ENCODE measurements at regions not wholly inside any gene's neighbourhood (a gene's known extent, or its start where the extent isn't known, plus 50 kb on each side); places are given as distances from the start of the nearest gene placed in this dataset.
A peak's percentile ranks its signal among the peaks of the same experiment; 100 is the strongest.

DNA sequence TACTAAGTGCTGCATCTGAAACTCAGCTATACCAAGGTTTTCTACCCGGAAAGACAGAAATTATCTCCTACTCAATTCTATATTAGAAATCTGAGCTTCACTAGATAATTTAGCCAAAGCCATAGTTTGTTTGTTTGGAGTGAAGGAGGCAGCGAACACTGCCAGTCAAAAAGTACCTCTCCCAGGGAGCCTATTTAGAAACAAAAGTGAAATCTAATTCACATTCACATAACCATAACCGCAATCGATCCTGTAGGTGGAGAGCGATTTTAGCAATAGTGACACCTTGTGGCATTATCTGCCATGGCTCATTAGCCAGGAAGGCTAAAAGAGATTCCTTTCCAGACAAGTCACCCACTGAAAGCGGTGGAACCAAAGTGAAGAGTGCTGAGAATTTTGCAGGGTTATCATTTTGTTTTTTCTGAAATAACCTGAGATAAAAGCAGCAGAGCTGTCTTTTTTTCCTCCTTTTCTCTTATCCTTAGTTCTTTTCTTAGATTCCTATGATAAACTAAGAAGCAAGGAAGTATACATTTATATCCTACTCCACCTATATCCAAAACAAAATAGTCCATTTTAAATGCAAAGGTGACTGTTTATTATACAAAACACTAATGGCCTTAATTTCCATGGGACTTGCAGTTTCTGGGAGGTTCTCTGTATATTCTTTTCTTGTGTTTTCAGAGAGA, 83.7 kb upstream of the BET1 start:
- H3K4me1 Mint-ChIP-seq: peaks cover 5% of the 10 kb centered on the region
- H3K36me3 Mint-ChIP-seq (ENCODE audit: low read depth): no peaks in the 10 kb centered on the region
- peak; percentile 69 for DNase-seq
- H3K27me3 Mint-ChIP-seq: peaks cover 39% of the 10 kb centered on the region
- H3K9me3 Mint-ChIP-seq: no peaks in the 10 kb centered on the region
- ChIA-PET POLR2A (no interaction called here), CTCF (interaction anchor here (0.6 to 1.9 kb wide), 4 partner anchors 8 to 178 kb away, joined by 3 to 10 read pairs (median 3); no protein-coding TSS in a partner anchor)
- peak overlapping the region; percentile 77 for H3K27ac Mint-ChIP-seq
- H3K4me3 Mint-ChIP-seq: peak overlapping the region; percentile 28

DNA sequence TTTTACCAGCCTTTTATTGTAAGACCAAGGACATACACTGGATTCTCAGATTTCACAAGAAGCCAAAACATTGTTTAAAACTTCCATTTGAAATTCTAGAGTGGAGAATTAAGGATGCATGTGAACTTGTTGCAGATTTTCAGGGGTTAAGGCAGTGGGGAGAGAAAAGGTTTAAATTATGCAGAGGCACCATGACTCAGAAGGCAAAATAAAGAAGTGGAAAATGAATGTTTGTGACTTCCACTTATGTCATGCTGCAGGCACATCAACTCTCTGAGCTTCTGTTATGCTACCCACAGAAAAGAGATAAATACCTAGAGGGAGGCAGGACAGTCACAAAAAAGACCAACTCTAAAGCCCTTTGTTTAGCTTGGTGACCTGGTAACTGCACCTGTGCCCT, 84.4 kb upstream of the BET1 start:
- Mint-ChIP-seq H3K27ac (no peak overlapping the region), H3K36me3 (ENCODE audit: low read depth) (no peaks in the 10 kb centered on the region), H3K9me3 (no peaks in the 10 kb centered on the region), H3K4me3 (no peak overlapping the region), H3K27me3 (peaks cover 43% of the 10 kb centered on the region), H3K4me1 (peaks cover 5% of the 10 kb centered on the region)
- ChIA-PET POLR2A (interaction anchor here (0.6 kb wide), 1 partner anchor 712 kb away, joined by 3 read pairs; no protein-coding TSS in a partner anchor), CTCF (interaction anchor here (1.6 kb wide), 1 partner anchor 12 kb away, joined by 3 read pairs; no protein-coding TSS in a partner anchor)
- no peak for DNase-seq

DNA sequence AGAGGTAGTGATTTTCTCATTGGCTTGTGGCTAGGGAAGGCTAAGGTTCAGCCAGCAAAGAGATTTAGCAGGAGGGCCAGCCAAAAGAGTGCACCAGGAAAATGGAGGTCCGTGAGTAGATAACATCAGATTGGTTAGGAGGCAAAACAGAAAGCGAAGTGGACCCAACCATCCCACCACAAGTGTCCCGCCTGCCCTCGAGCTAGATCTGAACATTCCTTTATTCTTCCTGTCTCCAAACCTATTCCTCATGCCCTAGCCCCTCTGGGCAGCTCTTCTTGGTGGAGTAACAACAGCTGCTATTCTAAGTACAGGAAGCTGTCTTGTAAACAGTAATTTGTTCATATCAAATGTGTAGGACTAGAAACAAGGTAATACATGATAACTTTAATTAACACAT, 85.7 kb upstream of the BET1 start:
- POLR2A ChIA-PET: no interaction called here
- Mint-ChIP-seq H3K4me3 (no peak overlapping the region), H3K27ac (no peak overlapping the region), H3K4me1 (peaks cover 5% of the 10 kb centered on the region), H3K27me3 (peaks cover 37% of the 10 kb centered on the region), H3K36me3 (ENCODE audit: low read depth) (no peaks in the 10 kb centered on the region), H3K9me3 (no peaks in the 10 kb centered on the region)
- CTCF ChIA-PET: interaction anchor here (1.6 kb wide), 1 partner anchor 11 kb away, joined by 3 read pairs; no protein-coding TSS in a partner anchor
- DNase-seq: no peak

DNA sequence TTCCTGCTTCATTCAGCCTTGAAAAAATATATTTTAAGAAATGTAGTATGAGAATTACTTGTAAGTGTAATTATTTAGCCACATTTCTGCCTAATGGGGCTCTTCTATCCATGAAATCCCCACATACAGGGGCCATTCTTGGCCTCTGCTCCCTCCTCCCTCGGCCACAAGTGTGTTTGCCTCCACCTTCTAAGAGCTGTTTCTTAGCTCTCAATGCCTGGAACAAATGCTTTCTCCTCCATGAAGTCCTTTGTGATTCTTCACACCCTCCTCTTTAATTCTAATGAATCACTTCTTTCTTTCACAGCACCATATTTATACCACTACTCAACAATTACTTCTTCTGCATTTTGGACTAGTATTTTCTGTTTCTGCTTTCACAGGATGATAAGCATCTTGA, 88.8 kb upstream of the BET1 start:
- no peak for DNase-seq
- peaks cover 40% of the 10 kb centered on the region for H3K27me3 Mint-ChIP-seq
- no peak overlapping the region for H3K4me3 Mint-ChIP-seq
- H3K36me3 Mint-ChIP-seq (ENCODE audit: low read depth): no peaks in the 10 kb centered on the region
- H3K27ac Mint-ChIP-seq: no peak overlapping the region
- CTCF ChIA-PET: no interaction called here
- POLR2A ChIA-PET: no interaction called here
- no peaks in the 10 kb centered on the region for H3K4me1 Mint-ChIP-seq
- no peaks in the 10 kb centered on the region for H3K9me3 Mint-ChIP-seq

DNA sequence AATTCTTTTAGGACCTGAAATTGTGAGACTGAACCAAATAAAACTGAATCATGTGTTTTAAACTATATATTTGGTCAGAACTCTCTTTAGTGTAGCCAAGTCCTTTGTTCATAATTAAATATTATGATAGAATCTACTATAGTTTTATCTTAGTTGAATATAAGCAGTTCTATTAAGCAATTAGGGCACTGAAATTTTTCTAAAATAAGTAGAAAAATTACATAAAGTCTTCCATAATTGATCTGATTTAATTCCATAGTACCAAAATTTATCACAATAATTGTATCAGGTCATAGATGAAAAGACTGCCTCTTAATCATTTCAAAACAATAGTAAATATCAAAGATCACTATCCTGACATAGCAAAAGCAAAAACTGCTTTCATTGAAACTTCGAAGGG, 90.1 kb upstream of the BET1 start:
- Mint-ChIP-seq H3K4me3 (no peak overlapping the region), H3K9me3 (no peaks in the 10 kb centered on the region), H3K4me1 (no peaks in the 10 kb centered on the region), H3K27ac (no peak overlapping the region), H3K36me3 (ENCODE audit: low read depth) (no peaks in the 10 kb centered on the region), H3K27me3 (peaks cover 30% of the 10 kb centered on the region)
- ChIA-PET POLR2A (no interaction called here), CTCF (no interaction called here)
- no peak for DNase-seq

DNA sequence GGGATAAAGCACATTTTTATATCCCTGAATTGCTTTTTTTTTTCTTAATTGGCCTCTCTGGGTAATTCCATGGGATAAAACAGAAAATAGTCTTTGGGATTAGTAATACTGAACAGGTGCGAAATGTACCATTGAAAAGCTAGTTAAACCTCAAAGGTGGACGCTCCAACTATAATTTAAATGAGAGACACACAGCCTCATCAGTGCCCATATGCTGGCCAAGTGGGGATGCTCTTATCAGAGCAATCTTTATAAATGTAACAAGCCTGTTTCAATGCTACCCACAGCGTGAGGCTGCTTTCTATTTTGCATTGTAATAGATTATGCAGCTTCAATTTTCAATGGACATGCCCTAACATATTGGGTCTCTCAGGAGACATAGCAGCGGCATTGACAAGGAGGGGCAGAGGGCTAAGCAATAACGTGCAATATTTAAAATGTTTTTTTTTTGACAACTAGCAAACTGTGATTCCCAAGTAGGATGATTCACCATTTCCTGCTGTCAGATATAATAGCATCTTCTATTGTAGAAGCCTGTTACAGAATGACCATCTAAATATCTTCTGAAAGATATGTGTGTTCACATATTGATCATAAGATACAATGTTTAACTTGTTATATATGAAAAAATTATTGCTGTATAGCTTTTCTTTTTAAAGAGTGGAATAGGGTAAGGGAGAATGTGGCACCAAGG, 91.3 kb upstream of the BET1 start:
- Mint-ChIP-seq H3K4me3 (no peak overlapping the region), H3K4me1 (no peaks in the 10 kb centered on the region), H3K9me3 (no peaks in the 10 kb centered on the region), H3K27me3 (peaks cover 22% of the 10 kb centered on the region), H3K36me3 (ENCODE audit: low read depth) (no peaks in the 10 kb centered on the region), H3K27ac (no peak overlapping the region)
- DNase-seq: no peak
- CTCF ChIA-PET: interaction anchor here (0.7 to 1.1 kb wide), 2 partner anchors 9 to 380 kb away, joined by 3 read pairs; no protein-coding TSS in a partner anchor
- POLR2A ChIA-PET: no interaction called here

DNA sequence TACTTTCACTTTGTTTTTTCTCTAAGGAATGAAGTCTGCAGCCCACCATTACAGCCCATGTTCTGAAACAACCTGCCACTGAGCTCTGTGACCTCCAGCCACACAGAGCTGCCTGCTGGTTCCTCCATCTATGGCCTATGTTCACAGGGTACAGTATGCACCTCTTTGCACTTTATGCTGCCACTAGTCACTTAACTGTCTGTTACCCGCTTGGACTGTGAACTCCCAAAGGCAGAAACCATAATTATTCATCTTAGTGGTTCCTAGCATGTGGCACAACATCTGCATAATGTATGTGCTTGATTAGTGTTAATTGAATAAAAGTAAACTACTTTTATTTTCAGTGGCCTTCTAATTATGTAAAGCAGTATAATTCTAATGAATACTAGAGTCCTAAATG, 95.5 kb upstream of the BET1 start:
- POLR2A ChIA-PET: no interaction called here
- H3K27me3 Mint-ChIP-seq: peaks cover 3% of the 10 kb centered on the region
- CTCF ChIA-PET: interaction anchor here (1.3 kb wide), 1 partner anchor 24 kb away, joined by 3 read pairs; no protein-coding TSS in a partner anchor
- no peaks in the 10 kb centered on the region for H3K4me1 Mint-ChIP-seq
- H3K9me3 Mint-ChIP-seq: peaks cover 2% of the 10 kb centered on the region
- no peak overlapping the region for H3K4me3 Mint-ChIP-seq
- no peak for DNase-seq
- no peaks in the 10 kb centered on the region for H3K36me3 Mint-ChIP-seq (ENCODE audit: low read depth)
- H3K27ac Mint-ChIP-seq: no peak overlapping the region

DNA sequence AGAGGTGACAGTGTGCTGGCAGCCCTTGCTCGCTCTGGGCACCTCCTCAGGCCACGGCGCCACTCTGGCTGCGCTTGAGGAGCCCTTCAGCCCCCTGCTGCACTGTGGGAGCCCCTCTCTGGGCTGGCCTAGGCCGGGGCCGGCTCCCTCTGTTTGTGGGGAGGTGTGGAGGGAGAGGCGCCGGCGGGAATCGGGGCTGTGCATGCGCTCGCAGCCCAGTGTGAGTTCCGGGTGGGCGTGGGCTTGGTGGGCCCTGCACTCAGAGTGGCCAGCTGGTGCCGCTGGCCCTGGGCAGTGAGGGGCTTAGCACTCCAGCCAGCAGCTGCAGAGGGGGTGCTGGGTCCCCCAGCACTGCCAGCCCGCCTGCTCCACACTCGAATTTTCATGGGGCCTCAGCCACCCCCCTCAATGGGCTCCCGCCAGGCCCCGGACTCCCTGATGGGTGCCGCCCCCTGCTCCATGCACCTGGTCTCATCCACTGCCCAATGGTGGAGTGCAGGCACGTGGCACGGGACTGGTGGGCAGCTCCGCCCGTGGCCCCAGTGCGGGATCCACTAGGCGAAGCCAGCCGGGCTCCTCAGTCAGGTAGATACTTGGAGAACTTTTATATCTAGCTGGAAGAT, 96.7 kb upstream of the BET1 start:
- Mint-ChIP-seq H3K9me3 (peaks cover 2% of the 10 kb centered on the region), H3K36me3 (ENCODE audit: low read depth) (no peaks in the 10 kb centered on the region), H3K27me3 (peaks cover 3% of the 10 kb centered on the region), H3K4me3 (no peak overlapping the region), H3K27ac (no peak overlapping the region), H3K4me1 (no peaks in the 10 kb centered on the region)
- no peak for DNase-seq
- ChIA-PET POLR2A (no interaction called here), CTCF (interaction anchor here (1.2 to 1.3 kb wide), 2 partner anchors 12 to 23 kb away, joined by 3 read pairs; no protein-coding TSS in a partner anchor)

DNA sequence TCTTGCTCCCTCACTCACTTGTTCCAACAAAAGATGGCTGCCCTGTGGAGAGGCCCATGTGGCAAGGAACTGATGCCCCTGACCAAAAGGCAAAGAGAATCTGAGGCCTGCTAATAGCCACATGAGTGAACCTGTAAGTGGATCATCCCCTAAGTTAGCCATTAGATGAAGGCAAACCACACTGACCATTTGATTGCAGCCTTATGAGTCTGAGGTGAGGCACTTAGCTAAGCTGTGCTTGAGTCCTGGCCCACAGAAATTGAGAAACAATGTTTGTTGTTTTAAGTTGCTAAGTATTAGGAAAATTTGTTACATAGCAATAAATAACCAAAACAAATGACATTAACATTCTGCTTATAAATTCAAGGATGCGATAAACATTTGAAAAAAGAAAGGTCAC, 100.1 kb upstream of the BET1 start:
- H3K27me3 Mint-ChIP-seq: no peaks in the 10 kb centered on the region
- DNase-seq: no peak
- ChIA-PET CTCF (no interaction called here), POLR2A (no interaction called here)
- no peak overlapping the region for H3K27ac Mint-ChIP-seq
- no peak overlapping the region for H3K4me3 Mint-ChIP-seq
- no peaks in the 10 kb centered on the region for H3K4me1 Mint-ChIP-seq
- peaks cover 2% of the 10 kb centered on the region for H3K9me3 Mint-ChIP-seq
- H3K36me3 Mint-ChIP-seq (ENCODE audit: low read depth): no peaks in the 10 kb centered on the region

DNA sequence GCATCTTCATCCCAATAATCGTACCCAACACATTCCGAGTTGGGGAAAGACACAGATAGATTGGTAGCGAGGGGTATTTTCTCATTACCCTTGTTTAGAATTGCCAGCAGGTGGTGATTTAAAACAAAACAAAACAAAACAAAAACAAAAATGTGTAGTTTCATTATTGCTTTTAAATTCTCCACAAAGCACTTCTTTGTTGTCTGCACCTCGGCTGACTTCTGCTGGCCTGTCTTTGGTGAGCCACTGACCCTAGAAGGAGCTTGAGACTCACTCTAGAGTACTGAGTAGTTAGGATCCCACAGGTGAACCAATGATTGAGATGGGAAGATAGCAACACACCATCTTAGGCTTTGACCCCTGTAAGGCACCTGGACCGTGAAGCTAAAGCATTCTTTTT, 105.4 kb upstream of the BET1 start:
- ChIA-PET CTCF (no interaction called here), POLR2A (no interaction called here)
- no peak overlapping the region for H3K4me3 Mint-ChIP-seq
- H3K4me1 Mint-ChIP-seq: no peaks in the 10 kb centered on the region
- H3K36me3 Mint-ChIP-seq (ENCODE audit: low read depth): no peaks in the 10 kb centered on the region
- DNase-seq: no peak
- no peaks in the 10 kb centered on the region for H3K9me3 Mint-ChIP-seq
- peaks cover 3% of the 10 kb centered on the region for H3K27me3 Mint-ChIP-seq
- H3K27ac Mint-ChIP-seq: no peak overlapping the region

DNA sequence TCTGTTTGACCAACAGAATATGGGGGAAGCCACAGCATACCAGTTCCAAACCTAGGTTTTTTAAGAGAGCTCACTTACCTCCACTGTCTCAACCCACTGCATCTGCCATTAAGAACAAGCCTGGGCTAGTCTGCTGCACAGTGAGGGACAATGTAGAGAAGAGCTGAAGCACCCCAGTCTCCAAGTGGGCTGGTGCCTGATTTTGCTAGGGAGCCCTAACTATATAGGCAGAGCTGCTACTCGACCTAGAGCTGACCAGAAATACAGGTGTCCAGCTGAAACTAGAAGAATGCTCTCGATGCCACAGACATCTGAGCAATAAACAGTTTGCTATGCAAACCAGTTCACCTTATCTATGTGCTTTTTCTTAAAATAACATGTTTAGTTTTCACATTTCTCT, 106.9 kb upstream of the BET1 start:
- H3K4me3 Mint-ChIP-seq: no peak overlapping the region
- H3K36me3 Mint-ChIP-seq (ENCODE audit: low read depth): no peaks in the 10 kb centered on the region
- H3K9me3 Mint-ChIP-seq: no peaks in the 10 kb centered on the region
- H3K27ac Mint-ChIP-seq: no peak overlapping the region
- no peak for DNase-seq
- ChIA-PET CTCF (interaction anchor here (0.8 kb wide), 1 partner anchor 39 kb away, joined by 4 read pairs; no protein-coding TSS in a partner anchor), POLR2A (no interaction called here)
- H3K27me3 Mint-ChIP-seq: peaks cover 3% of the 10 kb centered on the region
- H3K4me1 Mint-ChIP-seq: no peaks in the 10 kb centered on the region

DNA sequence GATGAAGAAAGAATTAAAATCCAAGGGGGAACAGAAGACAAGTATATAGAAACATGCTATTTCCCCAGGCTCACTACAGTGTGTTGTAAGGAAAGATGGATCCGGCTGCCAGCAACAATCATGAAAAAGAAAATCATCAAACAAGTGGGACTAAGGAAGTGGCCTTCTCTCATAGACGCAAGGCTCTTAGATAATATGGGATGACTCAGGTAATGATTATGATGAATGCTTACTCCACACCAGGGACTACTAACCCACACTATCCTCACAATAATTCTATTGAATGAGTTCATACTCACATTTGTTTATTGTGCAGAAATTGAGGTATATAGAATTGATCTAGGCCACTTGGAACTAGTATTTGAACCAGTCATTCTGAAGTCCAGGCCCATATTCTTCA, 111.2 kb upstream of the BET1 start:
- DNase-seq: no peak
- Mint-ChIP-seq H3K27ac (no peak overlapping the region), H3K9me3 (no peaks in the 10 kb centered on the region), H3K4me3 (no peak overlapping the region), H3K4me1 (no peaks in the 10 kb centered on the region), H3K36me3 (ENCODE audit: low read depth) (no peaks in the 10 kb centered on the region), H3K27me3 (peaks cover 3% of the 10 kb centered on the region)
- ChIA-PET CTCF (no interaction called here), POLR2A (no interaction called here)

DNA sequence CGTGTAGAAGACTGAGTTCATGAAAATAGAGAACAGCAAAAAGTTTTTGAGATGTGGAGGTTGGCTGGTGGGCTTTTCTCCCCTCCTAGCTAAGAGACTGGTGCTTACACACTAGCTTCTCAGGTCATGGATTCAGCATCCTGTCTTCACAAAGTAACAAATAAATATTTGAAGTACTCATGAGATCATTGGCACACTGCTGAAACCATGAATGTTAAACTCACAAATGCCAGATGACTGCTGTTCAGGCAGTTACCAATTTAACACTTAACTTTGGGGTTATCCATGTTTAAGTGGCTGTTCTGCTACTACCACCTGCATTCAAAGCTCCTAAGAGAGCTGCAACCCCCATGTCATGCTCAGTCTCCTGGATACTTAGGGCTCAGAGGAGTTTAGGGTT, 119.0 kb upstream of the BET1 start:
- no peaks in the 10 kb centered on the region for H3K27me3 Mint-ChIP-seq
- no peaks in the 10 kb centered on the region for H3K9me3 Mint-ChIP-seq
- ChIA-PET CTCF (no interaction called here), POLR2A (no interaction called here)
- no peaks in the 10 kb centered on the region for H3K36me3 Mint-ChIP-seq (ENCODE audit: low read depth)
- no peak overlapping the region for H3K4me3 Mint-ChIP-seq
- H3K4me1 Mint-ChIP-seq: no peaks in the 10 kb centered on the region
- no peak overlapping the region for H3K27ac Mint-ChIP-seq
- no peak for DNase-seq

Measured in activated CD4-positive, alpha-beta T cell treated with anti-CD3 and anti-CD28 coated beads, Interleukin-2, amount 10 ng/mL, durations not matched to agents 7 days and 5 days (primary cell).